GM18858 (cell line): ENCODE measurements at regions not wholly inside any gene's neighbourhood (a gene's known extent, or its start where the extent isn't known, plus 50 kb on each side); places are given as distances from the start of the nearest gene placed in this dataset.
"Not testable (repeated sequence)": the region's sequence is repeated elsewhere in the genome, so short reads cannot be mapped to it uniquely, and the experiment has no call there.

Experiments used
- ATAC-seq: cut with Tn5 transposase; IDR thresholded peaks from one replicate; pipeline ENCODE4 v1.9.1; 2021; ENCODE audit not compliant: unreplicated experiment

DNA sequence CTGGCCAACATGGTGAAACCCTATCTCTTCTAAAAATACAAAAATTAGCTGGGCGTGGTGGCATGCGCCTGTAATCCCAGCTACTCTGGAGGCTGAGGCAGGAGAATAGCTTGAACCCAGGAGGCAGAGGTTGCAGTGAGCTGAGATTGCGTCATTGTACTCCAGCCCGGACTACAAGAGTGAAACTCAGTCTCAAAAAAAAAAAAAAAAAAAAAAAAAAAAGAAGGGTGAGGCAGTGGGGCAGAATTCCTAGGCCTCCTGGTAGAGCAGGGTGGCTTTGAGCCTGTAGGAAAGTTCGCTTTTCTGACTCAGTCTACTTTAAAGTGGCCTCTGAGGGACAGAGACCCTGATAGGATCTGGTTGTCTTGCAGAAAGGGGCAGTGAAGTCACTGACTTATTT, 60.8 kb upstream of the GTF3A start:
- ATAC-seq = not testable (repeated sequence)

GRCh38 chr13:27367570-27367969, 56.8 kb upstream of the GTF3A start:
- ATAC-seq = no peak

DNA sequence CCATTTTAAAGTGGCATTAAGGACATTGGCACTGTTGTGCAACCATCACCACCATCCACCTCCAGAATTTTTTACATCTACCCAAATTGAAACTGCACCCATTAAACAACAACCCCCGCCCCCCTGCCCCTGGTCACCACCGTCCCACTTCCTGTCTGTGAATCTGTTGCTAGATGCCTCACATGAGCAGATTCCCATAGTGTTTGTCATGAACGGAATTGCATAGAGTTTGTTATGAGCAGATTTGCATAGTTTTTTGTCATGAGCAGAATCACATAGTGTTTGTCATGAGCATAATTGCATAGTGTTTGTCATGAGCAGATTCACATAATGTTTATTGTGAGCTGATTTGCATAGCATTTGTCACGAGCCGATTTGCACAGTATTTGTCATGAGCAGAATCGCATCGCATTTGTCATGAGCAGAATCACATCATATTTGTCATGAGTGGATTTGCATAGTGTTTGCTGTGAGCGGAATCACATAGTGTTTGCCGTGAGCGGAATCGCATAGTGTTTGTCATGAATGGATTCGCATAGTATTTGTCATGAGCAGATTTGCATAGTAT, 54.0 kb upstream of the GTF3A start:
- ATAC-seq = no peak

DNA sequence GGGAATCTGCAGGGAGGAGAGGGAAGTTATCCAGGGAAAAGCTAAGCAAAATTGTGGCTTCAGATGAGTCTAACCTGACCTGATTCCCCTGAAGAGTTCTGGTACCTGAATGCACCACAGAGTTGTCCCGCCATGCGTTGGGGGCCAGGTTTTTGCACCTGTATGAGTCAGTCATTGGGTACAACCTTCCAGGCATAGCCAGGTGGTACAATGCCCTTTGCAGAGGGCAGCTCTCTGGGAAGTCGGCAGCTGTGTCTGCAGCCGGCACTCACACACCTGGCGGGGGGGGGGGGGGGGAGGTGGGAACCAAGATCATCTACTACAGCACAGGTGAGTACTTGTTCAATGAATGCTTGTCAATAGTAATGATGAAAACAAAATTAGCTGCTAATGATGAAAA, 52.5 kb upstream of the GTF3A start:
- ATAC-seq = no peak

DNA sequence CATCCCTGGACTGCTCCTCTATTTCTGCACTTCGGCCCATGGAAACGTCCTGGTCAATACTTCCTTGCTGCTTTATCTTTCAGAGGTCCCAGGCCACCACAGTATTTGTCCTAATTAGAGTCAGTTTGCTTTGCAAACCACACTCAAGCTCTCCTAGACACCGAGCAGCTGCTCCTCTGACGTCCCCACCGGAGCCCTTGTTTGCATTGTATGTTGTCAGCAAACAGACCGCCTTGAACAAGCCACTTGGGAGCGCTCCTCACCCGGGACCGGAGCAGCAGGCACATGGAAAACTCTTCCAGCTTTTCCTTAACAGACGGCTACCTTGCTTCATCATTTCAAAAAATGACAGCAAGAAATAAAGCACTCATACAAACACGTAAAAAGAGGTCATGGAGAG, 51.5 kb upstream of the GTF3A start:
- ATAC-seq = no peak

GRCh38 chr13:27374126-27374613, 50.2 kb upstream of the GTF3A start:
- ATAC-seq = no peak
